SH-SY5Y (cell line): ENCODE measurements at regions not wholly inside any gene's neighbourhood (a gene's known extent, or its start where the extent isn't known, plus 50 kb on each side); places are given as distances from the start of the nearest gene placed in this dataset.

Experiments
- GATA2 ChIP-seq: IDR thresholded peaks from 2 replicates; pipeline ENCODE4 v1.6.1; 2011; ENCODE audit warnings: mild to moderate bottlenecking, low read depth, low read length
- GATA3 ChIP-seq: IDR thresholded peaks from 2 replicates; pipeline ENCODE4 v1.6.1; 2011; ENCODE audit warnings: low read depth, mild to moderate bottlenecking, low read length, moderate library complexity

DNA sequence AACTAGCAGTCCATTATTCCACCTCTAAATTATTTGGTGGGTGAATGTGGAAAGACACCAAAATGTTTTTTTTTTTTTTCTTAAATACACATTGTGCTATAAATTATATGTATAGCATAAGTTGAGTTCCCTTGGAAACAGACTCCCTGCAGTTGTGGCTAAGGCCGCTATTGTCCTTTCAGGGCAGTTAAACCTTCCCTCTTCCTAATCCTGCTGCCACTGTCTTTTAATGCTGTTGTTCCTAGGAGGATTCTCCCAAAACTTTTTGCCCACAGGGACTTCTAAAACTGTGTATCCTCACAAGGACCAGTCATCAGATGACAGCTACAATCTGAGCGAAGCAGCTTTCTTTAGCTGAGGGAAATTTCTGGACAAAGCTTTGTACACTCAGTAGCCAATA, 478.9 kb upstream of the CHORDC1 start:
- TF ChIP-seq GATA2 (no peak), GATA3 (no peak)
